Suppressor macrophage (primary cell): ENCODE measurements at regions not wholly inside any gene's neighbourhood (a gene's known extent, or its start where the extent isn't known, plus 50 kb on each side); places are given as distances from the start of the nearest gene placed in this dataset.

Experiments used
- DNase-seq, 4 experiments: peaks; one replicate each; pipeline ENCODE4 v3.0.0-alpha.2; 2020 to 2022

- DNase-seq = no peak
Observed at GRCh38 chr12:17802657-17803641, 287.0 kb downstream of the RERGL start.

GRCh38 chr12:17793854-17794253 is 296.1 kb downstream of the RERGL start:
- DNase-seq = no peak

- DNase-seq = no peak
Observed at GRCh38 chr12:17778242-17778641, 311.8 kb downstream of the RERGL start.

- no peak for DNase-seq
Observed at GRCh38 chr12:17763366-17763765, 326.6 kb downstream of the RERGL start.

- no peak for DNase-seq
Observed at GRCh38 chr12:17759982-17760381, 330.0 kb downstream of the RERGL start.
